ENCODE measurements at regions not wholly inside any gene's neighbourhood (a gene's known extent, or its start where the extent isn't known, plus 50 kb on each side); places are given as distances from the start of the nearest gene placed in this dataset.
A peak's percentile ranks its signal among the peaks of the same experiment; 100 is the strongest.

GRCh38 chr18:26700728-26701127 is 152.4 kb upstream of the KCTD1 start:
- no peak for DNase-seq

- DNase-seq = no peak
Measured at GRCh38 chr18:26700201-26700600, 151.8 kb upstream of the KCTD1 start.

GRCh38 chr18:26697186-26697884 is 149.0 kb upstream of the KCTD1 start:
- DNase-seq = no peak

GRCh38 chr18:26696786-26697185 is 148.4 kb upstream of the KCTD1 start:
- no peak for DNase-seq

- no peak for DNase-seq
Measured at GRCh38 chr18:26696308-26696707, 148.0 kb upstream of the KCTD1 start.

GRCh38 chr18:26689226-26689879 is 141.0 kb upstream of the KCTD1 start:
- no peak for DNase-seq

- DNase-seq = no peak
Measured at GRCh38 chr18:26686532-26686931, 138.2 kb upstream of the KCTD1 start.

GRCh38 chr18:26685438-26686157 is 137.2 kb upstream of the KCTD1 start:
- DNase-seq = peak; percentile 10

- no peak for DNase-seq
Measured at GRCh38 chr18:26677957-26678356, 129.6 kb upstream of the KCTD1 start.

- DNase-seq = no peak
Measured at GRCh38 chr18:26667046-26667445, 118.7 kb upstream of the KCTD1 start.

GRCh38 chr18:26662996-26663395 is 114.6 kb upstream of the KCTD1 start:
- DNase-seq = no peak

GRCh38 chr18:26657631-26658581 is 109.6 kb upstream of the KCTD1 start:
- DNase-seq = peak; percentile 12

- peak; percentile 83 for DNase-seq
Measured at GRCh38 chr18:26656944-26657536, 108.7 kb upstream of the KCTD1 start.

GRCh38 chr18:26656431-26656943 is 108.1 kb upstream of the KCTD1 start:
- DNase-seq = peak; percentile 76

- no peak for DNase-seq
Measured at GRCh38 chr18:26655525-26656430, 107.4 kb upstream of the KCTD1 start.

- peak; percentile 49 for DNase-seq
Measured at GRCh38 chr18:26654616-26655524, 106.5 kb upstream of the KCTD1 start.

- peak; percentile 14 for DNase-seq
Measured at GRCh38 chr18:26653943-26654615, 105.7 kb upstream of the KCTD1 start.

- no peak for DNase-seq
Measured at GRCh38 chr18:26652501-26652900, 104.1 kb upstream of the KCTD1 start.
